GM21737 (cell line): ENCODE measurements at regions not wholly inside any gene's neighbourhood (a gene's known extent, or its start where the extent isn't known, plus 50 kb on each side); places are given as distances from the start of the nearest gene placed in this dataset.

ENCODE experiments used
- ATAC-seq: cut with Tn5 transposase; IDR thresholded peaks from one replicate; pipeline ENCODE4 v1.9.1; 2021; ENCODE audit warnings: mild to moderate bottlenecking, moderate library complexity; ENCODE audit not compliant: unreplicated experiment

DNA sequence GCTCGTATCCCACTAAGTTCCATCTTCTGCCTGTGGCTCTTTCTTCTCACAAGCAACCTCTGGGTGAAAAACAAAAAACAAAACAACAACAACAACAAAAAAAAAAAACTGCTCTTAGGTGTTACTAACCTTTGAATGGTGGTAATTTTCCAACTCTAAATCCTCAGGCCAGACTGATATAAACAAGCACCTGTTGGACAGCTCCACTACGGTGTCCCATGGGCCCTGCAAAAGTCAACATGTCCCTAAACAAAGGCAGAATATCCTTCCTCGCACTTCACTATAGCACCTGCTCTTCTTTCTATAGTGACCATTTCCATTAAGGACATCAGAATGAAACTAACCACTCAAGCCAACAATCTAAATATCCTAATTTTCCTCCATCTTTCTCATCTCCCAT, 54.6 kb upstream of the PARM1 start:
- no peak for ATAC-seq

DNA sequence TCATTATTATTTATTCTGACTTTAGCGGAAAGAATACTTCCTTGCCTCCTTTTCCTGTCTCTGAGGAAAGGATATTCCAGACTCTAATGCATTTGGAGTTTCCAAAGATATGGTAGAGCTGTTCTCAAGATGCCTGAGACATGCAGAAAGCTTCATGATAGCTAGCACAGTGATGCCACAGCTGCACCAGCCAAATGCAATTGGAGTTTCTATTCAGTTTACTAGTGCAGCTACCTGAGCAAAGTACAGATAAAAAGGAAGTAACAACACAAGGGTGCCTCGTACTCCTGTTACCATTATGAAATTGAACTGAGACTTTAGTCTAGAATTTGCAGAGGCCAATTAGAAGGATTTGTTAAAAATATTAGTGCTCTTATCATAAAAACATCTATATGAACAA, 57.5 kb upstream of the PARM1 start:
- ATAC-seq: no peak

DNA sequence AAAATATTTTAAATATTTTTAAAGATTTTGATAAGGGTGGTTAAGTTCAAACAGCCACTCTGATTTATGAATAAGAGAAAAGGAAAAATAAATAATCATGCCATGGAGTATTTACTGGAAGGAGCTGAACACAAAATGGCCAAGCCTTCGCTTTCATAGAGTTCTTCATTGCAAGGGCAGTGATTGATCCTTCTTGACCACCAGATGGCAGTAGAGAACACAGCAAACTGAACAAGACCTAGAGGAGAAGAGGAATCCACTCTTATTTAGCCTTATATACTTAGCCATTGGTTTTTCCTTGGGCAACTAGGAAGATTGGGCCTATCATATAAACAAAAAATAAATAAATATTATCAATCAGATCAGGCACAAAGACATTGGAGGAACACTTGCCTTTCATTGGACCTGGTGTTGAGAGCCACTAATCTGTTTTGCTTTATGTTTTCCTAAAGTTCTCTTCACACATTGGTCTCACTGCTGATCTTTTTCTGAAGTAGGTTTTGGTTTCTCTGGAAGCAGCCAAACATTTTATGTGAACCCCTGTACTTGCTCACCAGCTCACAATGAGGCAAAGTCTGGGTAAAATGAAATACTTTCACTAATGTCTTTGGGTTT, 58.1 kb upstream of the PARM1 start:
- peak; percentile 51 for ATAC-seq

DNA sequence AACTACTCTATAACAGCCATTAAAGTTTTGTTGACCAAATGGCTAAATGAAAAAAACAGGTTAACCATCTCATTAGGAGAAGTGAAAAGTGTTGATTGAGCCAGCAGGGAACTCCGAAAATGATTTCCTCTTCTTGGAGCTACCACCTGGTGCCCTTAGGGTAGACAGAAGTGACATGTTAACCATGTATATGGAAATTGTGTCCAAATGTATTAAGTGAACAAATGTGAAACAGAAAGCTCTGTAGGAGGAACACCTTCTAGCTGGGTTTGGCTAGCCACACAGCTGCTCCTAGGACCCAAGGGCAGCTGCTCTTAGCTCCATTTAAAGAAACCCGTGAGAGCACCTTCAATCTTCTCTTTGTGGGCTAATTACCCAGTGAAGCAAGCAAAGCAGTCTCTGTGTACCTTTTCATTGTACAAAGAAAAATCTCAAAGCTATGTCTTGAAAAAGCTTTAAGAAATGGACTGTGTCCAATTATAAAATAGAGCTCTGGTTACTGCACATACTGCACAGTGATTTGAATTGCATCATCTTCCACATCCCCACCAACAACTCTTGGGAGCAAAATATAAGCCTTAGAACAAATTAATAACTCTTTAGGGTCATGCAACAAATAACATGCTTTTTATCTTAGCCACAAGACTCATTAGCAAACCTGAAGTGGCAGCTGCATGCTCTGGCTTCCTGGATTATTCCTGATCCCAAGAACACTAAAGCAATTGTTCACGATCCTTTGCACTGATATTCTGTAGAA, 59.2 kb upstream of the PARM1 start:
- ATAC-seq: peak; percentile 92

DNA sequence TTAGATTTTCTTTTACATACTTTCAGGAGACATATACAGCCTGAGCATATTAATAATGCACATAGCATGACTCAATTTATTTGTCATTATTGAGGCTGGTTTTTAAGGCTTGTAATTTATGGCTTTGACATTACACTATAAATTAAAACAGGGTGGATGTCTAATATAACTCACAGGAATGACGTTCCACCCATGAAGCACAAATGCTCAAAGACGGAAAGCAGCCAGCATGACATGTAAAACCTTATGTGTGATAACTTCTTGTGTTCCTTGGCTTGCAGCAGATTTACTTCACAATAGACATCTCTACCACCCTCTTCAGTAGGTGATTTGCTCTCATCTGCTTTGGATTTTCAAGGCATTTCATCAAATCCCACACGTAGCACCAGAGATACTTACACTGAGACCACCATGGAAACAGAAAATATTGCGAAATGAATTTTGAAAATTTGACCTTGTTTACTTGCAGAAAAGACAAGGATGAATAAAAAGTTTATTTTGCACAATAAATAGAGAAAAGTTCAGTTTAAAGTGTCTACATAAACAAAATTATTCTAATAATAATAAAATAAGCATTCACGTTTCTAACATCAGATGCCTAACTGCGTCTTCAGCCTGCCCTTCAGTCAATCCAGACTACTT, 64.7 kb upstream of the BTC start:
- ATAC-seq: no peak

DNA sequence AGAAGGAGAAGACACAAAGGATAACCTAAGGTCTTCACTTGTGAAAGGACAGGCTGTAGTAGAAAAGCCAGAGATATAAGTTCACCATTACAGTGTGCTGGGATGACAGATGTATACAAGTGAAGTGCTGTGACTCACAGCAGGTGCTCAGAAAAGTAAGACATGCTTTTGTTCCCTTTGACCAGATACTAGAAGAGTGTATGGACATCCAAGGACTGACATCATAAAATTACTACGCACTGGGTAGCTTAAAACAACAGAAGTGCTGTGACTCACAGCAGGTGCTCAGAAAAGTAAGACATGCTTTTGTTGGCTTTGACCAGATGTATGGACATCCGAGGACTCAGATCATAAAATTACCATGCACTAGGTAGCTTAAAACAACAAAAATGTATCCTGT, 61.6 kb upstream of the BTC start:
- no peak for ATAC-seq

DNA sequence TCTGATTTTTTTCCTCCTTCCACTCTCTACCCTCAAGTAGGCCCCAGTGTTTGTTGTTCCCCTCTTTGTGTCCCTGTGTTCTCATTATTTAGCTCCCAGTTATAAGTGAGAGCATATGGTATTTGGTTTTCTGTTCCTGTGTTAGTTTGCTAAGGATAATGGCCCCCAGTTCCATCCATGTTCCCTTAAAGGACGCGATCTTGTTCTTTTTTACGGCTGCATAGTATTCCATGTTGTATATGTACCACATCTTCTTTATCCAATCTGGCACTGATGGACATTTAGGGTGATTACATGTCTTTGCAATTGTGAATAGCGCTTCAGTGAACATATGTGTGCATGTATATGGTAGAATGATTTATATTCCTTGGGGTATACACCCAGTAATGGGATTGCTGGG, 54.5 kb upstream of the BTC start:
- no peak for ATAC-seq

DNA sequence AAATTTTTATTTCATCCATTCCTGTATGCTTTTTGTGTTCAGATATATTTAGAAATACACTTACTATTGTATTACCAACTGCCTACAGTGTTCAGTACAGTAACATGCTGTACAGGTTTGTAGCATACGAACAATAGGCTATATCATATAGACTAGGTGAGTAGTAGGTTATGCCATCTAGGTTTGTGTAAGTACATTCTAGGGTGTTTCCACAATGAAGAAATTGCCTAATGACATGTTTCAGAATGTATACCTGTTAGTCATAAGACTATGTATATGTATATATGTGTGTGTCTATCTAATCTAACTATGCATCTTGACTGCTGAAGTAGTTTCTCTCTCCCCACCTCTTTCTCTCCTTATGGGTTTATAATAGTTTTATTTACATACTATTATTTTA, 51.5 kb upstream of the BTC start:
- no peak for ATAC-seq
